ENCODE measurements at regions not wholly inside any gene's neighbourhood (a gene's known extent, or its start where the extent isn't known, plus 50 kb on each side); places are given as distances from the start of the nearest gene placed in this dataset.

DNA sequence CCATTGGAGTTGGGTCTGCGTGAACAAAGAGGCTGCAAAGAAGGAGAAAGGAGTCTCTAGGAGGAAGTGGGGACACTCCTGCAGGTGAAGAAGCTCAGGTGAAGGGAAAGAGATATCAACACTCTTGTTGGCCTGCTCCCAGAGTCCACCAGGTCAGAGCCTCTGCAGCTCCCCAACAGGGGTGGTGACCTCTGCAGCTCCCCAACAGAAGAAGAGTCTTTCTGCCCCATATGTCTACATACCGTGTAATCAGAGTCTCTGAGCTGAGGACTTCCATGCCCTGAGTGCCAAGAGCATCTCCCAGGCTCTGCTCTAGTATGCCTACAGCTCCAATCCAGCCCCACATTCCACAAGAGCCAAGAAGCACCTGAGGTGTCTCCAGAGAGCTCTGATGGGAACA is 67.4 kb upstream of the TRPC7 start:
- Mint-ChIP-seq H3K9me3 (ENCODE audit: unreplicated experiment) (no peaks in the 10 kb centered on the region), H3K4me3 (ENCODE audit: unreplicated experiment) (no peak overlapping the region), H3K27me3 (ENCODE audit: insufficient read depth, unreplicated experiment) (peaks cover 20% of the 10 kb centered on the region), H3K36me3 (ENCODE audit: insufficient read depth, unreplicated experiment) (no peaks in the 10 kb centered on the region), H3K27ac (ENCODE audit: unreplicated experiment) (no peak overlapping the region), H3K4me1 (ENCODE audit: low read depth, unreplicated experiment) (no peaks in the 10 kb centered on the region)
- BruUV-seq (replicated peaks) = no TSS peak
- no peaks in the 10 kb centered on the region for H3K4me1 ChIP-seq
- no peaks in the 10 kb centered on the region for H3K27me3 ChIP-seq (replicated peaks; ENCODE audit: control insufficient read depth, insufficient read depth, low read length)
- TF ChIP-seq, protein P1, sequence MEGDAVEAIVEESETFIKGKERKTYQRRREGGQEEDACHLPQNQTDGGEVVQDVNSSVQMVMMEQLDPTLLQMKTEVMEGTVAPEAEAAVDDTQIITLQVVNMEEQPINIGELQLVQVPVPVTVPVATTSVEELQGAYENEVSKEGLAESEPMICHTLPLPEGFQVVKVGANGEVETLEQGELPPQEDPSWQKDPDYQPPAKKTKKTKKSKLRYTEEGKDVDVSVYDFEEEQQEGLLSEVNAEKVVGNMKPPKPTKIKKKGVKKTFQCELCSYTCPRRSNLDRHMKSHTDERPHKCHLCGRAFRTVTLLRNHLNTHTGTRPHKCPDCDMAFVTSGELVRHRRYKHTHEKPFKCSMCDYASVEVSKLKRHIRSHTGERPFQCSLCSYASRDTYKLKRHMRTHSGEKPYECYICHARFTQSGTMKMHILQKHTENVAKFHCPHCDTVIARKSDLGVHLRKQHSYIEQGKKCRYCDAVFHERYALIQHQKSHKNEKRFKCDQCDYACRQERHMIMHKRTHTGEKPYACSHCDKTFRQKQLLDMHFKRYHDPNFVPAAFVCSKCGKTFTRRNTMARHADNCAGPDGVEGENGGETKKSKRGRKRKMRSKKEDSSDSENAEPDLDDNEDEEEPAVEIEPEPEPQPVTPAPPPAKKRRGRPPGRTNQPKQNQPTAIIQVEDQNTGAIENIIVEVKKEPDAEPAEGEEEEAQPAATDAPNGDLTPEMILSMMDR (IDR thresholded peaks at IDR 0.05; ENCODE audit: insufficient read depth in 1 of 2, low read depth in 1 of 2, low read length in 1 of 2, severe bottlenecking in 1 of 2, unreplicated experiment in 1 of 2) = no peak
- POLR2A ChIA-PET = no interaction called here
- no peaks in the 10 kb centered on the region for H3K36me3 ChIP-seq (ENCODE audit: control insufficient read depth, insufficient read depth, low read length)
- no peak for DNase-seq
- H3K9me3 ChIP-seq = no peaks in the 10 kb centered on the region
- H3K4me3 ChIP-seq (ENCODE audit: low read depth, low read length) = no peak overlapping the region
- intact Hi-C loops (cut with micrococcal nuclease; ENCODE audit: unreplicated experiment) = no loop called here
- CTCF ChIA-PET = interaction anchor here (0.6 kb wide), 1 partner anchor 183 kb away, joined by 3 read pairs; no protein-coding TSS in a partner anchor

DNA sequence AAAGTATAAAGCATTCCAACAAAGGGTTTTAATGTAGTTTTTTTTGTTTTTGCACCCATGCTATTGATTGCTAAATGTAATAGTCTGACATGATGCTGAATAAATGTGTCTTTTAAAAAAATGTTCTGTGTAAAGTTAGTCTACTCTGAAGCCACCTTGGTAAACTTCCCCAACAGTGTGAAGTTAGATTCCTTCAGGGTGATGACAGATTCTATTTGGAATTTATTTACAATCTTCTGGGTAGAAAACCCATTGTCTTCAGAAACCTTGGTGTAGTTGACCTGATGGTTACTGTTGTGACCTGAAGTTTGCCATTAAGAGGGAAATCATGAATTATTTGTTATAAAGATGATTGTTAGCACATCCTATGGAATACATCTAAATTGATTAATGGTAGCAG is 64.7 kb upstream of the TRPC7 start:
- ChIA-PET CTCF (no interaction called here), POLR2A (no interaction called here)
- no TSS peak for BruUV-seq (replicated peaks)
- no peak overlapping the region for H3K4me3 Mint-ChIP-seq (ENCODE audit: unreplicated experiment)
- intact Hi-C loops (cut with micrococcal nuclease; ENCODE audit: unreplicated experiment) = no loop called here
- H3K4me3 ChIP-seq (ENCODE audit: low read depth, low read length) = no peak overlapping the region
- H3K27ac Mint-ChIP-seq (ENCODE audit: unreplicated experiment) = no peak overlapping the region
- H3K27me3 Mint-ChIP-seq (ENCODE audit: insufficient read depth, unreplicated experiment) = peaks cover 28% of the 10 kb centered on the region
- no peaks in the 10 kb centered on the region for H3K36me3 Mint-ChIP-seq (ENCODE audit: insufficient read depth, unreplicated experiment)
- H3K36me3 ChIP-seq (ENCODE audit: control insufficient read depth, insufficient read depth, low read length) = no peaks in the 10 kb centered on the region
- no peaks in the 10 kb centered on the region for H3K4me1 ChIP-seq
- H3K9me3 Mint-ChIP-seq (ENCODE audit: unreplicated experiment) = no peaks in the 10 kb centered on the region
- H3K27me3 ChIP-seq (replicated peaks; ENCODE audit: control insufficient read depth, insufficient read depth, low read length) = no peaks in the 10 kb centered on the region
- H3K4me1 Mint-ChIP-seq (ENCODE audit: low read depth, unreplicated experiment) = no peaks in the 10 kb centered on the region
- no peak for DNase-seq
- TF ChIP-seq, protein P1 (IDR thresholded peaks at IDR 0.05; ENCODE audit: insufficient read depth in 1 of 2, low read depth in 1 of 2, low read length in 1 of 2, severe bottlenecking in 1 of 2, unreplicated experiment in 1 of 2) = no peak
- H3K9me3 ChIP-seq = no peaks in the 10 kb centered on the region

DNA sequence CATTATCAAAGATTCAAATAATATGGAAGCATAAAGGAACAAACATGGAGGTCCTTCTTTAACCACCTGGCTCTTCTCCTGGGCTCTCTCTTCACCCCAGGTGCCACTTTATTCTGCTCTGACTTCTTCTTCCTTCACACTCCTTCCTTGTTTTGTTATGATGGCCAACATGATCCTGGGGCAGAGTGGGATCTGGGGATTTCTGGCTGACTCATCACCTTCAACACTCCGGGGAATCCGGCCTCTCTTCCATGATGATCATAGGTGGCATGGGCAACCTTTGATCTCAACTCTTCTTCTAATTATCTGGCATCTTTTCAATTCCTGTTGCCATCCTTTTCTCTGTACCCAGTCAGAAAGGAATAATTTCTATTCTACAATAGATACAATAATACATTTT is 62.1 kb upstream of the TRPC7 start:
- Histone ChIP-seq H3K36me3 (ENCODE audit: control insufficient read depth, insufficient read depth, low read length) (no peaks in the 10 kb centered on the region), H3K9me3 (no peaks in the 10 kb centered on the region), H3K27me3 (replicated peaks; ENCODE audit: control insufficient read depth, insufficient read depth, low read length) (no peaks in the 10 kb centered on the region), H3K4me1 (no peaks in the 10 kb centered on the region), H3K4me3 (ENCODE audit: low read depth, low read length) (no peak overlapping the region)
- POLR2A ChIA-PET = no interaction called here
- Mint-ChIP-seq H3K27me3 (ENCODE audit: insufficient read depth, unreplicated experiment) (peaks cover 23% of the 10 kb centered on the region), H3K4me1 (ENCODE audit: low read depth, unreplicated experiment) (no peaks in the 10 kb centered on the region), H3K36me3 (ENCODE audit: insufficient read depth, unreplicated experiment) (no peaks in the 10 kb centered on the region), H3K9me3 (ENCODE audit: unreplicated experiment) (no peaks in the 10 kb centered on the region), H3K27ac (ENCODE audit: unreplicated experiment) (no peak overlapping the region), H3K4me3 (ENCODE audit: unreplicated experiment) (no peak overlapping the region)
- no peak for DNase-seq
- CTCF ChIA-PET = no interaction called here
- BruUV-seq (replicated peaks) = no TSS peak
- intact Hi-C loops (cut with micrococcal nuclease; ENCODE audit: unreplicated experiment) = loop anchor here (10.0 kb wide), 1 partner anchor 543 kb away; no protein-coding TSS in a partner anchor
- TF ChIP-seq, protein P1 (IDR thresholded peaks at IDR 0.05; ENCODE audit: insufficient read depth in 1 of 2, low read depth in 1 of 2, low read length in 1 of 2, severe bottlenecking in 1 of 2, unreplicated experiment in 1 of 2) = no peak

Data from Caco-2 (cell line).